GM18520 (cell line): ENCODE measurements at regions not wholly inside any gene's neighbourhood (a gene's known extent, or its start where the extent isn't known, plus 50 kb on each side); places are given as distances from the start of the nearest gene placed in this dataset.
A peak's percentile ranks its signal among the peaks of the same experiment; 100 is the strongest.

ENCODE experiments used
- ATAC-seq: cut with Tn5 transposase; IDR thresholded peaks from one replicate; pipeline ENCODE4 v1.9.1; 2021; ENCODE audit not compliant: unreplicated experiment

DNA sequence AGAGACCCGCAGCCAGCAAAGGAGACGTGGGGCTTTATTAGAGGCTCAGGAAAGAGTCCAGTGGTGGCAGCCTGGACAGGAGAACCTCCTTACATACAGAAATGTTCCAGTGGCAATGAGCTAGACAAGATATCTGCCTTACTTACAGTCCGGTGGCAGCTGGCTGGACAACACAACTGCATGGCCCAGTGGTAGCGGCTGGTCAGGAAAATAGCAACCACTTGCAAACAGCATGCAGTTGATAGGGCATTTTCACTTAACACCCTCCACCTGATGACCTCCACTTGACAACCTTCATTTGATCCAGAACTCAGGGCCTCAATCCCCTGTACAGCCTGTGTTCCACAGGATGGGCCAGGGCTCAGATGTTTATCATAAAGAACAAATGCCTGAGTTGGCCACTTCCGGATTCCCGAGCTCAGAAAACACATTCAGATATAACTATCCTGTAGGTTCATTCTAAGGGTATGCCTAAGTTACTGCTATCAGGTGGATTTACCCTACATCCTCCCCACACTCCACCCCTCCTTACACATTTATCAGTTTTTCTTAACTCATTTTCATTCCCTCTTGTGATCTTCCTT, 63.3 kb upstream of the ITPRID2 start:
- no peak for ATAC-seq

- no peak for ATAC-seq
Measured at GRCh38 chr2:181829230-181829629, 62.3 kb upstream of the ITPRID2 start.

- no peak for ATAC-seq
Measured at GRCh38 chr2:181832015-181832414, 59.5 kb upstream of the ITPRID2 start.

GRCh38 chr2:181836583-181836982, 54.9 kb upstream of the ITPRID2 start:
- ATAC-seq = peak; percentile 67

DNA sequence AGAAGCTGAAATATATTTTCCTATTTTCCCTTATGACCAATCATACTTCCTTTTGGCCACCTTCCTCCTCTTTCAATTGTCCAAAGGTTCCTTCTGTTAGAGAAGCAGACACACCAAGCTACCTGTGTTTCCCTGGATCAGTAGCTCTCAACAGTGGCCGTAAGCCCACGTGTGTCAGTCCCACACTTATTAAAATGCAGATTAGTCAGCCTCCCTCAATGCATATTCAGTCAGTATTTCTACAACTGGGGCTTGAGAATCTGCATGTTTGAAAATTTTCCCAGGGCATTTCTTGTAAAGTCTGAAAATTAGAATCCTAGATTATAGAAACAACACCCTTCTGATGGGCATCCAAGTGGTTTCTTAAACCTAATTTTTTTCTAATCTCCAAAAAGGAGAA, 54.0 kb upstream of the ITPRID2 start:
- no peak for ATAC-seq

DNA sequence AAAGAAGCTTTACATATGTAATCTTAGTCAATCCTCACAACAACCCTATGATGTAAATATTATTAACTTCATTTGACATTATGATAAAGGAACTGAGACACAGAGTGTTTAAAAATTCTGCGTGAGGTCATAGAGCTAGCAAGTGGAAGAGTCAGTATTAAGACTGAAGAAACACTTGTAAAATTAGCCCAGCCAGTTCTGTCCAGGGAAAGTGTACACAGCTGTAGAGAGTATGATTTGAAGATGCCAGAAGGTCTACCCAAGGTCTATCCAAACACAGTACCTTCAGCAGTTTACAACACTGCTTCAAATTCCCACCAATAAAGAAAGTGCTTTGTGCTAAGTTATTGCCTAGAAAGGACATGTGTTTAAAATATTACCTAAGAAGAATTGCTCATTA, 51.7 kb upstream of the ITPRID2 start:
- no peak for ATAC-seq

- ATAC-seq = no peak
Measured at GRCh38 chr2:181841079-181841478, 50.5 kb upstream of the ITPRID2 start.
